Ishikawa (cell line): ENCODE measurements at regions not wholly inside any gene's neighbourhood (a gene's known extent, or its start where the extent isn't known, plus 50 kb on each side); places are given as distances from the start of the nearest gene placed in this dataset.

Experiments used
- CEBPB ChIP-seq: IDR thresholded peaks from 2 replicates; pipeline ENCODE4 v1.6.1; 2012
- CREB1 ChIP-seq: IDR thresholded peaks from 2 replicates; pipeline ENCODE4 v1.6.1; 2012; ENCODE audit warnings: low read depth
- EGR1 ChIP-seq: IDR thresholded peaks from 2 replicates; pipeline ENCODE4 v1.6.1; 2012
- EP300 ChIP-seq: IDR thresholded peaks from 2 replicates; pipeline ENCODE4 v1.6.1; 2012; ENCODE audit warnings: borderline replicate concordance
- FOXM1 ChIP-seq: IDR thresholded peaks from 2 replicates; pipeline ENCODE4 v1.6.1; 2012; ENCODE audit warnings: low read depth, borderline replicate concordance
- MAX ChIP-seq: IDR thresholded peaks from 2 replicates; pipeline ENCODE4 v1.6.1; 2012
- NFIC ChIP-seq: IDR thresholded peaks from 2 replicates; pipeline ENCODE4 v1.6.1; 2012
- RAD21 ChIP-seq: IDR thresholded peaks from 2 replicates; pipeline ENCODE4 v1.6.1; 2012; ENCODE audit warnings: low read depth
- REST ChIP-seq: IDR thresholded peaks from 2 replicates; pipeline ENCODE4 v1.6.1; 2012; ENCODE audit warnings: low read depth, mild to moderate bottlenecking
- TAF1 ChIP-seq: IDR thresholded peaks from 2 replicates; pipeline ENCODE4 v1.6.1; 2012; ENCODE audit warnings: low read depth, mild to moderate bottlenecking
- TCF12 ChIP-seq: IDR thresholded peaks from 2 replicates; pipeline ENCODE4 v1.6.1; 2012; ENCODE audit warnings: low read depth
- TEAD4 ChIP-seq: IDR thresholded peaks from 2 replicates; pipeline ENCODE4 v1.6.1; 2012
- USF1 ChIP-seq: IDR thresholded peaks from 2 replicates; pipeline ENCODE4 v1.6.1; 2012
- YY1 ChIP-seq: IDR thresholded peaks from 2 replicates; pipeline ENCODE4 v1.6.1; 2012; ENCODE audit warnings: low read depth
- ZBTB7A ChIP-seq: IDR thresholded peaks from 2 replicates; pipeline ENCODE4 v1.6.1; 2012; ENCODE audit warnings: low read depth

GRCh38 chr4:36841583-36842326 lies 402.8 kb upstream of the NWD2 start:
- no peak for TF ChIP-seq TEAD4
- TF ChIP-seq YY1, result no peak
- no peak for TF ChIP-seq TAF1
- no peak for TF ChIP-seq CREB1
- TF ChIP-seq TCF12, result no peak
- no peak for TF ChIP-seq CEBPB
- TF ChIP-seq ZBTB7A, result no peak
- TF ChIP-seq EGR1, result no peak
- no peak for TF ChIP-seq REST
- TF ChIP-seq FOXM1, result no peak
- TF ChIP-seq USF1, result no peak

- TF ChIP-seq EGR1 (no peak), TCF12 (no peak)
These were observed 400.1 kb upstream of the NWD2 start for GRCh38 chr4:36844448-36844847.

GRCh38 chr4:36852856-36853255 lies 391.7 kb upstream of the NWD2 start:
- no peak for TF ChIP-seq TCF12

GRCh38 chr4:36854554-36854953 lies 390.0 kb upstream of the NWD2 start:
- TF ChIP-seq TCF12, result no peak
- TF ChIP-seq EP300, result no peak
- no peak for TF ChIP-seq USF1
- no peak for TF ChIP-seq FOXM1
- TF ChIP-seq REST, result no peak
- TF ChIP-seq MAX, result no peak
- no peak for TF ChIP-seq CREB1
- no peak for TF ChIP-seq EGR1
- no peak for TF ChIP-seq RAD21
- no peak for TF ChIP-seq TEAD4
- TF ChIP-seq YY1, result no peak
- no peak for TF ChIP-seq ZBTB7A
- no peak for TF ChIP-seq CEBPB
- no peak for TF ChIP-seq TAF1
- TF ChIP-seq NFIC, result no peak

- no peak for TF ChIP-seq TCF12
- no peak for TF ChIP-seq RAD21
- no peak for TF ChIP-seq ZBTB7A
- no peak for TF ChIP-seq NFIC
- no peak for TF ChIP-seq YY1
- TF ChIP-seq CEBPB, result no peak
- TF ChIP-seq EGR1, result no peak
- TF ChIP-seq FOXM1, result no peak
- no peak for TF ChIP-seq EP300
- TF ChIP-seq MAX, result no peak
- TF ChIP-seq TEAD4, result no peak
- no peak for TF ChIP-seq REST
- TF ChIP-seq CREB1, result no peak
- no peak for TF ChIP-seq USF1
- no peak for TF ChIP-seq TAF1
These were observed 380.9 kb upstream of the NWD2 start for GRCh38 chr4:36863601-36864000.
